ENCODE measurements at regions not wholly inside any gene's neighbourhood (a gene's known extent, or its start where the extent isn't known, plus 50 kb on each side); places are given as distances from the start of the nearest gene placed in this dataset.

GRCh38 chr5:158392753-158393152 is 533.8 kb upstream of the CLINT1 start:
- no peak for DNase-seq

GRCh38 chr5:158390577-158390976 is 531.6 kb upstream of the CLINT1 start:
- no peak for DNase-seq

GRCh38 chr5:158389786-158390185 is 530.8 kb upstream of the CLINT1 start:
- DNase-seq, result no peak

DNA sequence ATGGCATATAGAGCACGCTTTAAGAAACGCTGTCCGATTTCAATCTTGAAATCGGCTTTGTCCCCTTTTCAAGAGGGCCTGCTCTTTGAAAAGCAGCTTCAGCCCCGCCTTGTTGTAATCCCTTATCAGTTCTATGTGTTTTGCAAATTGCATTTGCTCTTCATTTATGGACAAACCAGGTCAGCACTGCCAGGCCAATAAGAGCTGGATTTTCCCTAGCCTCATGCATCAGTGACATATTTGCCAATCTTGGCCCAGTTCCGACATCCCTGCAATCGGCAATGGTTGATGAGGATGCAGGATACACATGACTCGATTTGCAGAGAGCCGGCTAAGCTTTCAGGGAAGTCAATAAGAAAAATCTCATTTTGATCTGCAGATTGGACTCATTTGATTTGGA is 529.1 kb upstream of the CLINT1 start:
- no peak for DNase-seq

DNA sequence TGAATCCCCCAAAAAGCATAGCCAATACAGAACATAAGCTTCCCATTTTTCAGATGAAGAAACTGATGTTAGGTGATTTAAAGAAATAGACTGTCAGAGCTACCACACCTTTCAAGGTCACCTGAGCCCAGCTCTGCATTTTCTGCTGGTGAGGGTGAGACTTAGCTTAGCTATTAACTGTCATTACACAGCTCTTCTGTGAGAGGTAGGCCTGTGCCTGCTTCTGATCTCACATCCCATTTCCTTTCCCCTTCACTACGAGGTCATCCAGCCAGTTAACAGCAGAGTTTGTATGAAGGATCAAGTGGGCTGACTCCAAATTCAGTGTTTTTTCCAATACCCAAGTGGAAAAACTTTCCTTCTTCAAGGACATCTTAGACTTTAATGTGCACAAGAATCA is 528.6 kb upstream of the CLINT1 start:
- no peak for DNase-seq

DNA sequence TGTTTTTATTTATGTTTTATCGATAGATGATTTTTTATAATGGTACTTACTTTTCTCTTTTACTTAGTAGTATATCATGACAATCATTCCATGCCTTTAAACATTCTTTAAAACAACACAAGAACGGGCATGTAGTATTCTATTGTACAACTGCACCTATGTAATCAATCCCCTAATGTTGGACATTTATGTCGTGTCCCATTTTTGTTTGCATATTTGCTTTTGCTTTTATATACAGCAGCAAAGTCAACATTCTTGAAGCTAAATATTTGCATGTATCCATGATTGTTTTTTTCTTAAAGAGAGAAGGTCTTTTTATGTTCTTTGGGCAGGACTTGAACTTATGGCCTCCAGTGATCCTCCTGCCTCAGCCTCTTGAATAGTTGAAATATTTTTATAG is 527.0 kb upstream of the CLINT1 start:
- no peak for DNase-seq

- no peak for DNase-seq
Observed at GRCh38 chr5:158384535-158385481, 525.9 kb upstream of the CLINT1 start.

DNA sequence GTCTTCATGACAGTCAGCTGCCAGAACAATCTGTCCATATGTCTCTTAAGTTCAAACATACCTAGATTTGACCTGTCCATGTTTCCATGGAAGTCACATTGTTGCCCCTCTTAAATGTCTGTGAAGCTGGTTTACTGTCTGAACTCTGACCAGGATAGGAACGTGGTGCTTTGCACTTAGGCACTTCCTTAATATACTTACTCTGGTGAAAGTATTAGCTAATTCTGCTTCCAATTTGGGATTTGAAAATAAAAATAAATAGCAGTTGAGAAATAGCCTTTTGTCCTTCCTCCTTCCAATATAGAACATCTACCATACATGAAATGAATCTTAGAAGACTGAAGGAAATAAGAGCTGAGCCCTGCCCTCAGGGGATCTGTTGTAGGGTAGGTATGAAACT is 524.5 kb upstream of the CLINT1 start:
- no peak for DNase-seq

DNA sequence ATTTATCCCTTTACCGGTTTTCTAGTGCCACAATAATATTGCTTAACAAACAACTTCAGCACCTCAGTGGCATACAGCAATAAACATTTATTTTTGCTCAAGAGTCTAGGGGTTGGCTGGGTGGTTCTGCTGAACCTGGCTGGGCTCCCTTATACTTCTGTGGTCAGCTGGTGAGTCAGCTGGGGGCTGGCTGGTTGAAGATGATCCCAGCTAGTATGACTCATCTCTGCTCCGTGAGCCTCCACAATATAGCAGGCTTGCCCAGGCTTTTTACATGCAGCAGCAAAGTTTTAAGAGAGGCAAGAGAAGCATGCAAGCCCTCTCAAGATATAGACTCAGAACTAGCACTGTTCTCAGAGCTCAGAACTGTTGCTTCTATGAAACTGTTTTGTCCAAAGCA is 523.5 kb upstream of the CLINT1 start:
- peak; percentile 0 to 11 for DNase-seq

- no peak for DNase-seq
Observed at GRCh38 chr5:158381614-158382160, 522.7 kb upstream of the CLINT1 start.

DNA sequence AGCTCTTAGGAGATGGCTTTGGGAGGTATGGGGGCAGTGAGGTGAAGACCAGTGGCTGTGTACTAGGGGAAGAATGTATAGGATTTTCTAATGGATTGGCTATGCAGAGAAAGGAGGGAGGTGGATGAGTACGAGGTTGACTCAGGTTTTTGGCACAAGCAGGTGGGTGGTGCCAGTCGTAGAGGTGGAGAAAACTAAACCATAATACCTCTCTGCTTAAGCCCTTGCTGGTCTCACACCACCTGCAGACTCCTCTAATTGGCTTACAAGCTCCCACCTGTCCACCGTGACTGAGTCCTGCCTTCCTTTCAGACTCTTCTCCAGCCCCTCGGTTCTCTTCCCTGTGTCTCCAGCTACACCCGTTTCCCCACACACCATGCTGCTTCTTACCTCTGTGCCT is 521.7 kb upstream of the CLINT1 start:
- no peak for DNase-seq

- DNase-seq, result no peak
Observed at GRCh38 chr5:158378931-158379330, 520.0 kb upstream of the CLINT1 start.

- DNase-seq, result no peak
Observed at GRCh38 chr5:158376679-158377078, 517.7 kb upstream of the CLINT1 start.

- DNase-seq, result no peak
Observed at GRCh38 chr5:158375531-158375930, 516.6 kb upstream of the CLINT1 start.

- no peak for DNase-seq
Observed at GRCh38 chr5:158373608-158374395, 514.9 kb upstream of the CLINT1 start.

- no peak for DNase-seq
Observed at GRCh38 chr5:158369241-158369640, 510.3 kb upstream of the CLINT1 start.

DNA sequence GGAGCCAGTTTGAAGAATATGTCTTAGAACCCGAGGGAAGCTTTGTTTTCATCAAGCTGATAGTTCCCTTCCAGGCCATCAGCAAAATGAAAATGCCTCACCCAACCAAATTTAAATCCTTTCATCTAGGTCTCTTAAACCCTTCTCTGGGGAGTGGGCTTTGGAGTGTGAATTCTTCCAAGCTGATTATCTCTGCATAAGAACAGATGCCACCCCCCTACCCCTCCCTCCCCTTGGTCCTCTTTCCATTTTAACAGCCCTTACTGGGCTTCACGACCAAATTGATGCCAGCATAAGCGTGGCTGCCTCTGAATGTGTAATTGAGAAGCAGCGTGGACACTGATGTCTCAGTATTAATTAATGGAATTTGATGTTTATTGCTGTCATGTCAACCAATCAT is 509.7 kb upstream of the CLINT1 start:
- DNase-seq, result no peak

- DNase-seq, result no peak
Observed at GRCh38 chr5:158364367-158364766, 505.4 kb upstream of the CLINT1 start.

DNA sequence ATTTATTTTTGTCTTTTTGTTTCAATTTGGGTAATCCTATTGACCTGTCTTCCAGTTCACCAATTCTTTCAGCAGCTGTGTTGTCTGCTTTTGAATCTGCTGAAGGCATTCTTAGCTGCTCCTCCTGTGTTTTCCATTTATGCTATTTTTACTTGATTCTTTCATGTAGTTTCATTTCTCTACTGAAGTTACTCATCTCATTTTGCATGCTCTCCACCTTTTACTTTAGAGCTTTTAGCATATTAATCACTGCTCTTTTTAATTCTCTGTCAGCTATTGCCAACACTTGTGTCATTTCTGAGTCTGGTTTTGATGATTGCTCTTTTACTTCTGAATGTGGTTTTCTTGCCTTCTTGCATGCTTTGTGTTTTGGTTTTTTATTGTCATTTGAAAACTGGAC is 496.0 kb upstream of the CLINT1 start:
- DNase-seq, result no peak

DNA sequence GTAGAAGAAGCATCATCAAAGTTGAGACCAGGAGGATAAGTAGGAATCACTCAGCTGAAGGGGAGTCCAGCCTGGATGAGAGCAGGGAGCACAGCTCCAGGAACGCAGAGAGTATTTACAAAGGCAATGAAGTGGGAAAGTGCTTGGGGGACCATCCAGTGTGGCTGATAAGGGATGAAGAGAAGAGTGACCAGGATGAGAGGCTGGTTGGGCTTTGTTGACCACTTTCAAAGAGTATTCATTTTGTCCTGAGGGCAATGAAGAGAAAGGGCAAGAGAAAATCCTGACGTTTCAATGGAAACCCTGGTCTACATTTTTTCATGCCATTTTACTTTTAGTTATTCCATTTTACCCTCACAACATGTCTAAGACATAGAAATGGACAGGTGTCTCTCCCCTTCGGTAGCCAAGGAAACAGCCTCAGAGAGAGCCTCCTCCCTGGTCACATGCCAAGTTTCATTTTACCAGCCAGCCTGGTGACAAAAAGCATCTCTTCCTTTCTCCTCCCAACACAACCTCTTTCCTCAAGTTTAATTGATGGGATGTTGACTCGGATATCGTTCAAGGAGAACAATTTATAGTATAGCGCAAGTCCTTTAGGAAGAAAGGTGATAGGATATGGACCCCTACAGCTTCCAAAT is 492.7 kb upstream of the CLINT1 start:
- no peak for DNase-seq

DNA sequence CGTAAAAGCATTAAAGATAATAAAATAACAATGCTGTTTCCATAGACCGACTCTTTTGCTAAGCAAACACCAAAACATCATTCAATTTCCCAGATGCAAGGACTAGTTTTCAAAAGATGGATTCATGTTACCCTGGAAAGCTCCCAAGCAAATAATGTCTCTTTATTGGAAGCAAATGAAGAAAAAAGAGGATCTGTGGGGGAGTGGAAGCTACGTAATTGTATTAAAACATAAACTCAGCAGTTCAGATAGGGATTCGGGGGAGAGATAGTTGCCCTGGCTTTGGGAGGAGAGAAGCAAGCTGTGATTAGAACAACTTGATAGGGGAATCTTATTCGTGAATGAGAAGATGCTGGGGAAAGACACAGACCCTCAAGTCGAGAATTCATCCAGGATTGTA is 491.0 kb upstream of the CLINT1 start:
- DNase-seq, result no peak

DNA sequence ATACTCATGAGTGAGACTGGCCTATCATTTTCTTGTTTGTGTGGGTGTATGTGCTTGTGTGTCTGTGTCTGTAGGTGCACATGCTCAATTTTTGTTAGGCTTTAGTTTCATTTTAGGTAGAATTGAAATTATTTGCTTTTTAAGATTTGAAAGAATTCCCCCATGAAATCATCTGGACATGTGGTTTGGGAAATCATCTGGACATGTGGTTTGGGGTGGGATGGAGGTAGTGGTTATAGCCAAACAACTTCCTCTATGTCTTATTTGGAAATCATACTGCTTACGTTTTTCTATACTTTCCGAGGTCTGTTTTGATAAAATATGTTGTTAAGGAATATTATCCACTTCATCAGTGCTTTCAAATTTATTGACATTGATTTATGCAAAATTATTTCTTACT is 485.4 kb upstream of the CLINT1 start:
- DNase-seq, result no peak

- no peak for DNase-seq
Observed at GRCh38 chr5:158340608-158341007, 481.7 kb upstream of the CLINT1 start.

All from stimulated activated CD4-positive, alpha-beta T cell treated with anti-CD3 and anti-CD28 coated beads, Interleukin-2, amount 100 ng/mL, for 48 hours (primary cell).